ENCODE measurements at regions not wholly inside any gene's neighbourhood (a gene's known extent, or its start where the extent isn't known, plus 50 kb on each side); places are given as distances from the start of the nearest gene placed in this dataset.
A peak's percentile ranks its signal among the peaks of the same experiment; 100 is the strongest.
"Not testable (repeated sequence)": the region's sequence is repeated elsewhere in the genome, so short reads cannot be mapped to it uniquely, and the experiment has no call there.

DNA sequence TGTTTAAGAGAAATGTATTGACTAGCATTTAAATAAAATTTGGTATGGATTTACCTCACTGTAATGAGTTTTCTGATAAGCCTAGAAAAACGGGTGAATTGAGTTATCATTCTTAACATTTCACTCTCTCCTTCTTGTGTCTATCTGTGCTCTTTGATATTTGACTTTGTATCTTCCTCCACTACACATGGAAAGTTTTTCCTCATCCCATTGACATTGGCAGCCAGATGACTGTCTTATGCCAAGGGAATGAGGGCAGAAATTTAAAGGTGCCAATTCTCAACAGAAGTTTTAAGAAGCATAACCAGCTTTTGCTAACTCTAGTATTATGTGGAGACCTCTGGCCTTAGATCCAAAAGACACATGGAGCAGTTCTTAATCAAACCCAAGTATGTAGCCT is 376.6 kb downstream of the DSEL start:
- no peak for DNase-seq (ENCODE audit: low read depth, low spot score)

DNA sequence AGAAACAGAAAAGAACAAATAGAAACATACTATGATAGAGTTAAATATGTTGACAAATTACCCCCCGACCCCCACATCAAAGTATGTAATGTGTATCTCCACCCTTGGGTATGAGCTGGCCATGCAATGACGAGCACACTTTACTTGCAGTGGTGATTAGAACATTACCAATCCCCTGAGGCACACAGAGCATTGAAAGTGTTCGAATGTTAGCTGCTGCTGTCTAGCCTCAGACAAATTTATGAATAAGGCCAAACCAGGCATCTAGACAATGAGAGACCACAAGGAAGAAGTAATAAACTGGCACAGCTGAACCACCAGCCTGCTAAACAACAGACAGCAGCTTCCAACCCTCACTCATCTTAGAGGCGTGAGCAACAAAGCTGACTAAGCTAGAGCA is 380.5 kb downstream of the DSEL start:
- DNase-seq (ENCODE audit: low read depth, low spot score) = no peak

DNA sequence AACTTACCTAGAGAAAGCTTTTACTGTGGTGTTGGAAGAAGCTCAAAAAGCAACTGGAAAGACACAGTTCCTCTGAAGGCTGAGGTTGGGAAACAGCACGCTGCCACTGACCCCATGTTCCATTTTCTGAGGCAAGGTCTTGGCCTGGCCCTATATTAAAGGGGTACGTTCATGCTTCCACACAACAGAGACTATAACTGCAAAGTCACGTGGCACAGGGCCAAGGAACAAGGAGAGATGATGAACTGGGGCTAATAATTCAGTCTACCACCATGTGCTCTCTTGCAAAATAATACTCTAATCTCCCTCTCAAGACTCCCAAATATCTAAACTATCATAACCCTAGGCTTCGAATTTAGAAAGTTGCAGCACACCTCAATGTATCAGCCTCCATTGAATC is 381.6 kb downstream of the DSEL start:
- no peak for DNase-seq (ENCODE audit: low read depth, low spot score)

DNA sequence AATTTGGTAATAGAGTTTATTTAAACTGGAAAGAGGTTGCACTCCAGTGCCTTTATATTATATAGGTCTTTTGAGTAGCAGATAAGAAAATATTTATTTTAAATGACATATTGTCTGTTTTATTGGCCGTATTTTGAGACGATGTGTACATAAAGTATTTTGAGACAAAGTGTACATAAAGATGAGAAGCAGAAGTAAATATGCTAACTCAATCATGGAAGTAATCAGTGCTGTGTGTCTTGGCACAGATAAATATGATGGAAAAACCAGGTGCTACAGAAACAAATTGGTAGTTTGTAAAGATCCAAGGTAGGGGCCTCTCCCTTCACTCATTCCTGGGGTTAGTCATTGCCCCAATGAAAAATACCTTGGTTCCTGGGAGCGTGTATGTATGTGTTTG is 382.9 kb downstream of the DSEL start:
- DNase-seq (ENCODE audit: low read depth, low spot score) = no peak

GRCh38 chr18:67132919-67133318 is 383.6 kb downstream of the DSEL start:
- DNase-seq (ENCODE audit: low read depth, low spot score) = no peak

GRCh38 chr18:67131498-67131897 is 385.0 kb downstream of the DSEL start:
- no peak for DNase-seq (ENCODE audit: low read depth, low spot score)

- DNase-seq (ENCODE audit: low read depth, low spot score) = not testable (repeated sequence)
Measured at GRCh38 chr18:67126751-67127150, 389.8 kb downstream of the DSEL start.

- DNase-seq (ENCODE audit: low read depth, low spot score) = no peak
Measured at GRCh38 chr18:67123901-67124300, 392.6 kb downstream of the DSEL start.

GRCh38 chr18:67117804-67118203 is 398.7 kb downstream of the DSEL start:
- DNase-seq (ENCODE audit: low read depth, low spot score) = no peak

- no peak for DNase-seq (ENCODE audit: low read depth, low spot score)
Measured at GRCh38 chr18:67109535-67109934, 407.0 kb downstream of the DSEL start.

GRCh38 chr18:67108894-67109293 is 407.6 kb downstream of the DSEL start:
- DNase-seq (ENCODE audit: low read depth, low spot score) = no peak

DNA sequence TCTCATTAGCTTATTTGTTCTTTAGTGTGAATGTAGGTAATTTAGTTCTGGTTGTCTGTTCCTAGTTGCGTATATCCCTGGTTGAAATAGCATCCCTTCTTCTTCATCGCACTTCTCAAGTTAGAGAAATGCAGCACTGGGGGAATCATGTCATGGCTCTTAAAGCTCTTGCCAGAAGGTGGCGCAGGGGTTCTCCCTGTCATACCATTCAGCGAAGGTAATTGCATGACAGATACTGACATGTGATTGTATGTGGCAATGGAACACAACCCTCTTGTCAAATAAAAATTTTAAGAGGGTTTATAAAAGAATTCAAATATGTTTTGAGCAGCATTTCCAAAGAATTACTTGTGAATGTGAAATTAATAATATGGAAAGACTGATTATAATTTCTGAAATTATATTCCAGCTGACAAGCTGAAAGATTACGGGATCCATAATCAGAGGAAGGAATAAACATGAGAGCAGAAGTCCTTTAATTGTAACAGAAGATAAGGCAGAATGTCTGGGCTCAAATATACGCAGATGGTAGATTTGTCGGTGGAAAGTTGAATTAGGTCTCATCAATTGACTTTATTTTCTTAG is 411.7 kb downstream of the DSEL start:
- DNase-seq (ENCODE audit: low read depth, low spot score) = no peak

- DNase-seq (ENCODE audit: low read depth, low spot score) = no peak
Measured at GRCh38 chr18:67094123-67094522, 422.4 kb downstream of the DSEL start.

DNA sequence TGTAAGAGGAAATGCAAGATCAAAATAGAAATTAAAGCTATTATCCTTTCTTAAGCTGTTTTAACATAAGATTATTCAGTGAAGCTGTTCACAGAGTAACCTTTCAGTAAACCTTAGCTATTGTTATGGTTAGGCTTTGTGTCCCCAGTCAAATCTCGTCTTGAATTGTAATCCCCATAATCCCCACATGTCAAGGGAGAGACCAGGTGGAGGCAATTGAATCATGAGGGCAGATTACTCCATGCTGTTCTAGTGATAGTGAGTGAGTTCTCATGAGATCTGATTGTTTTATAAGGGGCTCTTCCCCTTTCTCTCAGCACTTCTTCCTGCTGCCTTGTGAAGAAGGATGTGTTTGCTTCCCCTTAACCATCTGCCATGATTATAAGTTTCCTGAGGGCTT is 424.4 kb downstream of the DSEL start:
- DNase-seq (ENCODE audit: low read depth, low spot score) = no peak

GRCh38 chr18:67081482-67082211 is 434.9 kb downstream of the DSEL start:
- DNase-seq (ENCODE audit: low read depth, low spot score) = peak; percentile 40

DNA sequence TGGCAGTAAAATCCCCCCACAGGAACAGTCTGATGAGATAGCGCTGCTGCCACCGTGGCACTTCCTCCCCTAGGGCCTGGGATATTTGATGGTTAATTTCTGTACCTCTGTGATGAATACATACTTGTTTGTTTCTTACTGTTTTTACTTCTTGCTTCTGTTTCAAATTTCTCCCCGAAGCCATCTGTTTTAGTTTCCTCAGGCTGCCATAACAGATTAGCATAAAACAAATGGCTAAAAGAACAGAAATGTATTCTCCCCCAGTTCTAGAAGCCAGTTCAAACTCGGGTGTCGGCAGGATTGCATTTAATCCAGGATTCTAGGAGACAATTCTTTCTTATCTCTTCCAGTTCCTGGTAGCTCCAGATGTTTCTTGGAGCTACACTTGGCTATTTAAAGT is 435.9 kb downstream of the DSEL start:
- no peak for DNase-seq (ENCODE audit: low read depth, low spot score)

- DNase-seq (ENCODE audit: low read depth, low spot score) = no peak
Measured at GRCh38 chr18:67074309-67074708, 442.2 kb downstream of the DSEL start.

GRCh38 chr18:67072791-67073190 is 443.7 kb downstream of the DSEL start:
- DNase-seq (ENCODE audit: low read depth, low spot score) = no peak

DNA sequence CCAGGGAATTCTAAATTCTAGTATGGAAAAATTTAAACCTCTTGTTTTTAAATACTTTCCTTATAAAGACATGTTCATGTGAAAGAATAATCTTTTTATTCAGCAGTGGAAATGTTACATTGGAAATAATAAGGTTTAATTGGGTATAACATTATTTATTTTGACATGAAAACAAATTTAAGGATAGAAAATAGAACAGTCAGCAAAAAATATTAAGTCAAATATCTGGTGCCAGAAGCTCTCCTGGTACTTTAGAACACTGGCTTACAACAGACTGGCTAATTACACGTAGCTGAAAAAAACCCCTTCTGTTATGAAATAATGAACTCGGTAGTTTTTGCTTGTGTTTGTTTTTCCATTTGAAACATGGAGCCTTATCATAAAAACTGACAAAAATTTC is 447.9 kb downstream of the DSEL start:
- DNase-seq (ENCODE audit: low read depth, low spot score) = no peak

- no peak for DNase-seq (ENCODE audit: low read depth, low spot score)
Measured at GRCh38 chr18:67047334-67047733, 443.4 kb upstream of the CDH19 start.

- no peak for DNase-seq (ENCODE audit: low read depth, low spot score)
Measured at GRCh38 chr18:67043276-67043675, 439.4 kb upstream of the CDH19 start.

DNA sequence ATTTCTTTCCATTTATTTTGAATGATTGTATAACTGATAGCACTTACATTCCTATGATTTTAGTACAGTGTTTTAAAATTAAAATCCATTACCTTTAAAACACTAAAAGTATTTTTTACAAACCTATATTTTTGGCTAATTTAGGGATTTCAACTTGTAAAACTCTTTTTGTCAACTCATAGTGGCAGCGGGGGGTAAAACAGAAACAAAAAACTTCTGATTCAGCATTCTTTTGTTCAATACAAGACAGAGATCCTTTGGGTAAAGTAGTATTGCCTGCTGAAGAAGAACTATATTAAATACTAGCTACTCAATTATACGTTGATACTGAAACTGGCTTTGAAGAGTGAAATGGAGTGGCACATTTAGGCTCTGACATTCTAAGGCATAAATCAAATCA is 437.4 kb upstream of the CDH19 start:
- no peak for DNase-seq (ENCODE audit: low read depth, low spot score)

DNA sequence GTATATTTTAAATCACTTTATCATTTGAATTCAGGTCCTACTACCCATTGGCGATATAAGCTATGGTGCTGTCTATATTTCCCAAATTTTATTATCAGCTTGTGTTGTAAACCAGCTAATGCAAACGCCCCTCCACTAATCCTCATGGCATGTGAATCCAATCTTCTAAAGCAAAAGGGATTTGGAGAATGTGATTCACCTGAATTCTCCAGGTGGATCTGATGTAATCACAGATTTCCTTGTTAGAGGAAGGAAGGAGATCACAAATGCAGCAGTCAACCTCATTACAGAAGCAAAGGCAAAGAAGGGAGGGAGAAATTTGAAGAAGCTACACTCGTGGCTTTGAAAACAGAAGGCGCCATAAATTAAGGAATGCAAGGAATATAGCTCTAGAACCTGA is 431.1 kb upstream of the CDH19 start:
- peak; percentile 48 for DNase-seq (ENCODE audit: low read depth, low spot score)

- no peak for DNase-seq (ENCODE audit: low read depth, low spot score)
Measured at GRCh38 chr18:67023059-67023458, 419.2 kb upstream of the CDH19 start.

All from iPS DF 19.7 (cell line).